GM19397 (cell line): ENCODE measurements at regions not wholly inside any gene's neighbourhood (a gene's known extent, or its start where the extent isn't known, plus 50 kb on each side); places are given as distances from the start of the nearest gene placed in this dataset.
"Not testable (repeated sequence)": the region's sequence is repeated elsewhere in the genome, so short reads cannot be mapped to it uniquely, and the experiment has no call there.

ENCODE experiments used
- ATAC-seq: cut with Tn5 transposase; IDR thresholded peaks from one replicate; pipeline ENCODE4 v1.9.1; 2021; ENCODE audit warnings: mild to moderate bottlenecking, moderate library complexity; ENCODE audit not compliant: unreplicated experiment

DNA sequence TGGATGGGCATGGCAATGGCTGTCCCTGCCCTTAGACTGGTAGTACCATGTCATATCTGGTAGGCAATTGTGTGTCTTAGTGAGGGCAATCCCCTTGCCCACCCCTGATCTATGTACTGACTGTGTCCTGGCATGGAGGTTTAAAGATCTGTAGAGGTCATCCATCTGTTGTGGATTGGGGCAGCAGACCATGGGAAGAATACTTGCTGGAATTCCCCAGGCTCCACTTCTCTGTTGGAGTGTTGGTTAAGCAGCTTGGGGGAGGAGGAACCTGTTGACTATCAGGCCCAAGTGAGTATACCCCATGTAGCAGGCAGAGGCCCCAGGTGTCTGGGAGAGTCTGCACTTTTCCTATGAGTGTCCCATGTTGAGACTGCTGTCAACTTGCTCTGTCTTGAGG, 246.7 kb upstream of the DIPK2B start:
- ATAC-seq, result no peak

DNA sequence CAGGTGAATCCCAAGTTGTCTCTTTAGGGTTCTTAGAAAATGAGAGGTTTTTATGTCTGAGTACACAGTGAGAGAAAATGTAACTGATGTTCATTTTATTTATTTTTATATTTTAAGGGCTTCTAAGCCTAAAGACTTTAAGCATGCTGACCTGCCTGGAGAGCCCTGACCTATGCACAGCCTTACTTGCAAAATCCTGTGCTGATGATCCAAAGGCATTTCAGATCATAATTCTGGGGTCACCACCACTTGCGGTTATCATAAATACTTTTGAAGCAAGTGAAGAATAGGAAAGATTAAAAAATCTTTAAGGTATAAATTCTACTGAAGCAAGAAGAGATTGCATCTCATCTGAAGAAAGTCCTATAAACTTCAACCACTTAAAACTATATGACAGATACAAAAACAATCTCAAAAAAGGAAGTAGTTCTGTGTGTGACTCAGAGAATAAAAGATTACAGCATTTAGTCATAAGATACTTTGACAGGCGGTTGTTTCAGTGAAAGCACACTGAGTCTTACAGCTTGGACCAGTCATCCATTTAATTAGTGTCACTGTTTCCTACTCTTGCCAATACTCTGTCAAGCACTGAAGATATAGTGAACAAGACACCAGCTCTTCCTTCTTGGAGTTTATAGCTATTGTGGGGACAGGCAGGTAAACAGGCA, 245.2 kb upstream of the DIPK2B start:
- no peak for ATAC-seq

DNA sequence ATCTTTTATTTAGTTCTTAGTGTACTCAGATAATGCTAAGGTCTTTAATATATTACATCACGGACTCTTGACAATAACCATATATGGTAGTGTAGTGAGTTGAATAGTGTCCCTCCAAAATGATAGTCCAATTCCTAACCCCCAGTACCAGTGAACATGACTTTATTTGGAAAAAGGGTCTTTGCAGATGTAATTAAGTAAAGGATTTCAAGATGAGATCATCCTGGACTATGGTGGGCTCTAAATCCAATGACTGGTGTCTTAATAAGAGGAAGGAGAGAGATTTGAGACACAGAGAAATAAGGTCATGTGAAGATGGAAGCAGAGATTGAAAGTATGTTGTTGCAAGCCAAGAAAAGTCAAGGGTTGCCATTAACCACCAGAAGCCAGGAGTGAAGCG, 236.5 kb upstream of the DIPK2B start:
- no peak for ATAC-seq

DNA sequence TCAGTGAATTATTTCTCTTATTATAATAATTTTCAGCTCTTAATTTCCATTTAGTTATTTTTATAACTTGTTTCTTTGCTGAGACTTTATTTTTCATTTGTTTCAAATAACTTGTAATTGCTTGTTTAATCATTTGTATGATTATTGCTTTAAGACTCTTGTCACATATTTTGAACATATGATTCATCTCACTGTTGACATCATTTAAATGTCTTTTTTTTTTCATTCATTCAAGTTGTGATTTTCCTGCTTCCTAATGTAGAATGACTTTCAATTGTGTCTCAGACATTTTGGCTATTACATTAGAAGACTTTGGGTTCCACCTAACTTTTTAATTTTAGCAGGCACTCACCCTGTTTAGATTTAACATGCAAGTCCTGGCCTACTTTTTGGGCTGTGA, 234.8 kb upstream of the DIPK2B start:
- no peak for ATAC-seq

DNA sequence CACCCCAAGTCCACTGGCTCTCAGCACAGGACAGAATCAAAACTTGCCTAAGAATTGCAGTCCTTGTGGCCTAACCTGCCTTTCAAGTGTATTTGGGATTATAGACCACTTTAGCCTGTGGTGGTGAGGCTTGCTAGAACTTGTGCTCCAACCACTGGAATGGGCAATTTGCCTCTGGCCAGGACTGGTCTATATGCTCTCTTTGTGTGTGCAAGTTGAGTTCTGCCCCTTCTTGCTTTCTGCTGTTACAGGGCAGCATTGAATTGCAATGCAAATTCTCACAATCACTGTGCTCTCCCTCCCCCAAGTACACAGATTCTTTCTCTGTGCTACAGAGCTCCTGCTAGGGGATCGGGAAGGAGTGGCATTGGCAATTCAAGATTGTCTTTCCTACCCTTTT, 233.6 kb upstream of the DIPK2B start:
- ATAC-seq, result no peak

DNA sequence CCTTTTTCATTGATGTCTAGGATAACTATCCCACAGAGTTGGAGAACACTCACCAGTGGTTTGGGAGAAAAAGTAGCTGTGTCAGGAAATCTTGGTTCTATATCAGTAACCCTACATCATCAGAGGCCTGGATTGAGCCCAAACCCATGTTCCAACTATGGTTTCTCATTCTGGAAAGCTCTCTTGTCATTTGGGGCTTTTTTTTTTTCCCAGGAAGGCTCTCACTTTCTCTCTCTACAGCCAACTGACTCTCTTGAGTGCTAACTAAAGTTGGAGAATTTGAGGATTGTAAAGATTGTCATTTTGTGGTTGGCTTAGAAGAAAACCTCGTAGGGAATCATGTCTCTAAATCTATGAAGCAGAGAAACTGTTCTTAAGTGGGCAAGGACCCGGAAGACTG, 228.2 kb upstream of the DIPK2B start:
- ATAC-seq, result no peak

DNA sequence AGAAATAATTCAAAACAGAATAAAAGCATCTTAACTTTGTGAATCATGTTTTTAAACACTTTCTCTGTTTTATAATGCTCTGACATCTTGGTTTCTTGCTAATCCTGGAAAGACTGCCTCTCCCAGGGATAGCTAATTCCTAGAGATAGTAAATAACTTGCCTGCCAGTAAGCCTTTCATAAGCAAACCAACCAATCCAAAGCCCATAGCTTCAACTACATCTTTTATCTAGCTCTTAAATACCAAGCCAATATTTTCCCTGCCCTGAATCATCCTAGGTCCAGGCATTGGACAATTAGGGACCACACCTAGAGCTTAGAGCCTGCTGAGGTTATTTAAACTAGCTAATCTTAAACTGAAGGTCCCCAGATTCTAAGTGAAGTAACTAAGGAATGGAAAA, 223.7 kb upstream of the DIPK2B start:
- no peak for ATAC-seq

DNA sequence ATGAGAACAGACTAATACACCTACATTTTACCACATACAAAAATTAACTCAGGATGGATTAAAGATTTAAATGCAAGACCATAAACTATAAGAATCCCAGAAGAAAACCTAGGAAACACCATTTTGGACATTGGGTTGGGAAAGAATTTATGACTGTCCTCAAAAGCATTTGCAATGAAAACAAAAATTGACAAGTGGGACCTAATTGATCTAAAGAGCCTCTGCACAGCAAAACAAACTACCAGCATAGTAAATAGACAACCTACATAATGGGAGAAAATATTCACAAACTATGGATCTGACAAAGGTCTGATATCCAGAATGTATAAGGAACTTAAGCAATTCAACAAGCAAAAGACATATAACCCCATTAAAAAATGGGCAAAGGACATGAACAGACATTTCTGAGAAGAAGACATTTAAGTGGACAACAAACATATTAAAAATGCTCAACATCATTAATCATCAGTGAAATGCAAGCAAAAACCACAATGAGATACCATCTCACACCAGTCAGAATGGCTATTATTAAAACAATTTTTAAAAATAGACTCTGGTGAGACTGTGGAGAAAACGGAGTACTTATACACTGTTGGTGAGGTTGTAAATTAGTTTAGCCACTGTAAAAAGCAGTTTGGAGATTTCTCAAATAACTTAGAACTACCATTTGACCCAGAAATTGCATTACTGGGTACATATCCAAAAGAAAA, 221.7 kb upstream of the DIPK2B start:
- no peak for ATAC-seq

DNA sequence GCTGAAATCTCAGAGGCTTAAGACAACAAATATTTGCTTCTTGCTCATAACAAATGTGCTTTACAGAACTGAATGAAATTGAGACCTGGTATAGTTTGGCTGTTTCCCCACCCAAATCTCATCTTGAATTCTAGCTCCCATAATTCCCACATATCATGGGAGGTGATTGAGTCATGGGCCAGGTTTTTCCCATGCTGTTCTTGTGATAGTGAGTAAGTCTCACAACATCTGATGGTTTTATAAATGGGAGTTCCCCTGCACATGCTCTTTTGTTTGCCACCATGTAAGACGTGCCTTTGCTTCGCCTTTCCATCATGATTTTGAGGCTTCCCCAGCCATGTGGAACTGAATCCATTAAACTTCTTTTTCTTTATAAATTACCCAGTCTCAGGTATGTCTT, 221.1 kb upstream of the DIPK2B start:
- no peak for ATAC-seq

DNA sequence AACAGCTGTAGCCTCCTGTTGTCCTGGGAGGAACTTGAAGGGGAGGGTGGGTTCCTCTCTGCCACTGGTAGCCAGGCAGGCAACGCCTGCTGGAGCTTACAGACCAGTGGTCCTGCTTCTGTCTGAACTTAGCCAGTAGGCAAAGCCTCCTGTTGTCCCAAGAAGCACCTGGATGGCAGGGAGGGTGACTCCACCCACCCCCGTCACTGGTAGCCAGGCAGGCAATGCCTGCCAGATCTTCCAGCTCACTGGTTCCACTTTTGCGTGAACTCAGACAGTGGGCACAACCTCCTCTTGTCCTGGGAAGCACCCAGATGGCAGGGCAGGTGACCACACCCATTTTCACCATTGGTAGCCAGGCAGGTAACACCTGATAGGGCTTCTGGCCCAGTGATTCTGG, 203.5 kb upstream of the DIPK2B start:
- ATAC-seq, result no peak

DNA sequence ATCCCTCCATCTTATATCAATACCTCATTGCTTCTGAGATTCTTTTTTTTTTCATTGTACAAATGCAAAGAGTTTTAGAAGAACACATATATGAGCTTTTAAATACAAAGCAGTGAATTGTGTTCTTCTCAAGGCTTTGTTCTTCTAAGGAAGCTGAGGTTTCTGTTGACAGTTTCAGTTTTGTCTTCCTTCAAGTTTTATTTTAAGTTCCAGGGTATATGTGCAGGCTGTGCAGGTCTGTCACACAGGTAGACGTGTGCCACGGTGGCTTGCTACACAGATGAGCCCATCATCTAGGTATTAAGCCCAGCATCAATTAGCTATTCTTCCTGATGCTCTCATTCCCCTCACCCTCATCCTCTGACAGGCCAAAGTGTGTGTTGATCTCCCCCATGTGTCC, 201.2 kb upstream of the DIPK2B start:
- ATAC-seq, result no peak

DNA sequence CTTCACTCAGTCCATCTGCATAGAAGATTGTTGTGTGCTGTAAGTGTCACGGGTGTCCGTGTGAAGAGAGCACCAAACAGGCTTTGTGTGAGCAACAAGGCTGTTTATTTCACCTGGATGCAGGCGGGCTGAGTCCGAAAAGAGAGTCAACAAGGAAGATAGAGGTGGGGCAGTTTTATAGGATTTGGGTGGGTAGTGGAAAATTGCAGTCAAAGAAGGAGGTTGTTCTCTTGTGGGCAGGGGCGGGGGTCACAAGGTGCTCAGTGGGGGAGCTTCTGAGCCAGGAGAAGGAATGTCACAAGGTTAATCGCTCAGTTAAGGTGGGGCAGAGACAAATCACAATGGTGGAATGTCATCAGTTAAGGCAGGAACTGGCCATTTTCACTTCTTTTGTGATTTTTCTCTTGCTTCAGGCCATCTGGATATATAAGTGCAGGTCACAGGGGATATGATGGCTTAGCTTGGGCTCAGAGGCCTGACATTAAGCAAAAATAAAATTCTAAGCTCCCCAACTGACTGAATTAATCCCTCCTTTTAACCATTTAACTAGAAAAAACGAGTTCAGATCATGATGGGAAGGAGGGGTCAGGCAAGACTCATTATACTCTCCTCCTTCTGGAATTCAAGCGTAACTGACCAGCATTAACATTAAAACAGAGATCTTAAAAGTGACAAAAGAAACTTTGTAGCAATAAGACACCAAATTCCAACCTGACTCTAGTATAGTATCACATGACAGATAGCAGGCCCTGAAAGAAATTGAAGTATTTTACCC, 200.5 kb upstream of the DIPK2B start:
- not testable (repeated sequence) for ATAC-seq

DNA sequence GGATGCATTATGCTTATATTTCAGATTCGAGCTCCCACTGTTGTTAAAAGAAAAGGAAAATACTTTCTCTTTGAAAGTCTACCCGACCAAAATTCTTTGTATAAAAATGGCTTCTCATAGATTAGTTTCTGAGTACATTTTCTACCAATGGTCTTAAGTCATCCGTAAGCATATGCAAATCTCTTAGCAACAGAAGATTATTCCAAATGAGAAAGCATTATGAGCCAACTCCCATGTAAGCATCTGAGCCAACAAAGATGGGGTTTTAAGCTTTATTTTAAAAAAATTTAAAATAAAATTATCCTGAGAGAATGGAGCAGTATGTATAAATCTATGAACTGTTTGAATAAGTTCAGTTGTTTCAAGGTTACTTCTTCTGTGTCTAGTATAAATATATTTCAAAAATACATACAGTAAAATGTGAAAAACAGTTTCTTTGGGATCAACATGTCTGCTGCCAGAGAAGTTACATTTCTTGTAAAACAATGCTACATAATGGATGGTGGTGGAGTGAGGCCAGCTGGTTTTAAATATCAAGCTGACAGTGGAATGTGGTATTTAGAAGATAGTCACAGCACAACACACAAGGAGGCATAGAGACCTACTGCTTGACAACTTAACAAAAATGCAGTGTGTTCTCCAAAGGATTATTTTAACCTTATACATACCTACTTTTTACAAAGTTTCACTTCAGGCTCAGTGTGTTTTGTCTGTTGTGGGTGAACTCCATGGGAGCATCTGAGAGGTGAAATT, 199.5 kb upstream of the DIPK2B start:
- no peak for ATAC-seq

DNA sequence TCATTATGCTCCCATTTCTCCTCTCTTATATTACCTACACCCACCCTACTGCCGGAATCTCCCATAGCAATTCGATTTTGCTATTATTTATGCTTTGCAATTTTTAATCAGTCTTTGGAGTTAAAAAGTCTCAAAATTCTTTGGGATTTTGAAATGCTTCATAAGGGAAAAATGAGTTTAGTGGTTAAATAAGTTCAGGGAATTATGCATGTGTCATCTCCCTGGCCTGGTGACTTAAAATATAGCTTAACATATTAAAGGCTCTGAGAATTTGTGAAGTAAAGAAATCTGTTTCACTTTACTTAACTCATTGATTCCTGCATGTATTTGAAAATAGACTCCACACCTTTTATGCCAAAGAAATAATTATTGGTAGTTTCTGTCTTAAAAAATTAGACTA, 185.1 kb upstream of the DIPK2B start:
- no peak for ATAC-seq

DNA sequence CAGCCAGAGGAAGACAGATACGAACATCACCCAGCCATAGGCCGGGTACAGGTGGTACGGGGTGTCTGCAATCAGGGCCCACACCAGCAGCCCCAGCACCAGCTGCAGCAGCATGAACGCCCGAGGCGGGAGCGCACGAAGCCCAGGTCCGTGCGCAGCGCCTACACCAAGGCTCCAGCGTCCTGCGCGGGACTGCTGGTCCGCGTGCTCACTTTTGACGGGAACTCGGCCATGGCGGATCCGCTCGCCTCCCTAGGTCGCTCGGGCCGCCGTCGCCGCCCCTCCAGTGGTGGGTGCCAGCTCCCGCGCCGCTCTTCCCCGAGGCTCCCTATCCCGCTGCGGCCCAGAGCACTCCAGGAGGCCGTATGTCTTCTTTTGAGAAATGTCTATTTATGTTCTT, 181.2 kb upstream of the DIPK2B start:
- ATAC-seq, result no peak

DNA sequence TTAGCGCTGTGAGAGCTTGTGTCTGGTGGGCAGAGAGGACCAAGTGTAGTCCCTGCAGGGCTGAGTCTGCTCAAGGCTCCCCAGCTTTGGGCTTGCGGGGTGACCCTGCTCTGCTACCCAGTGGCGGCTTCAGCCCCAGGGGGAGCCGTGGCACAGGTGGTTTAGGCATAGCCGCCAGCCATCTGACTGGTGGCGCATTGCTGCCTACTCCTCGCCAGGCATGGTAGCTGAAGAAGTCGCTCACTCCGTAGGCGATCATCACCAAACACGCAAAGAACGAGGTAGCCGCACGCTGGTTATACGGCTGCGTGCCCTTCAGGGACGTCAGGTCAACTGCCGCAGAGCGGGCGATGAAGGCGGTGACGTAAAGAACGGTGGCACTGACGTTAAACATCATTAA, 180.7 kb upstream of the DIPK2B start:
- no peak for ATAC-seq

DNA sequence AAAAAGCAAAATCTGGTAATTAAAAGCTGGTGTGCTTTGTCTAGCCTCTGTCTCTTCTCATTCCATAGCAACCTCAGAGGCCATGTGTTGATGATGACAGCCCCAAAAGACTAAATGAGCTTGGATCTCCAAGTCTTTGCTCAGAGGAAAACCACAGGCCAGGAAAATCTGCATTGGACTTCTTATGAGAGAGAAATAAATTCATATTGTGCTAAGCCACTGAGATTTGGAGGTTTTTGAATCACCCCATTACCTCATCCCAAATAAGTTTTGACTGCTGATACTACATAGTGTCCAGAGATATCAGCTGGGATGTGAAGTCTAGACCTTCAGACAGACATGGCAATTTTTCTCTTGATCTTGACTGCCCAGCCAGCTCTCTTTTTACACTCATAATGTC, 178.6 kb upstream of the DIPK2B start:
- no peak for ATAC-seq

DNA sequence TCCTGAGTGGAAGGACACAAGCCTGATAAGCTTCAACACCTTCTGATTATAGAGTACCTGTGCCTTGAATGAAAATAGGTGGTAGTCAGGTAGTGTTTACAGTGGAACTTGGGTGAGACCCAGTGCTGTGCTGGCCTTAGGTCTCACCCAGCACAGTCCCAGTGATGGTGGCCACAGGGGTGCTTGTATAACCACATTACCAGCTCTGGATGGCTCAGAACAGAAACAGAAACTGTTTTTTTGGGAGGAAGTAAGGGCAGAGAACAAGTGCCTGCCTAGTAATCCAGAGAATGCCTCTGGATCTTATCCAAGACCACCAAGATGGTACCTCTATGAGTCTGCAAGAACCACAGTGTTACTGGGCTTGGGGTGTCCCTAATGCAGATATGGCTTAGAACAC, 171.5 kb upstream of the DIPK2B start:
- no peak for ATAC-seq

DNA sequence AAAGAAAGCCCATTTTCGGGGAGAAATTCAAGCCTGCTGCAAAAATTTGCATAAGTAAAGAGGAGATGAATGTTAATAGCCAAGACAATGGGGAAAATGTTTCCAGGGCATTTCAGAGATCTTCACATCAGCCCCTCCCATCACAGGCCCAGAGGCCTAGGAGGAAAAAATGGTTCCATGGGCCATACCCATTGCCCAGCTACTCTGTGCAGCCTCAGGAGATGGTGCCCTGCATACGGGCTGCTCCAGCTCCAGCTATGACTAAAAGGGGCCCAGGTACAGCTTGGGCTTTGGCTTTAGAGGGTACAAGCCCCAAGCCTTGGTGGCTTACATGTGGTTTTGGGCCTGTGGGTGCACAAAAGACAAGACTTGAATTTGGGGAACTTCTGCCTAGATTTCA, 168.0 kb upstream of the DIPK2B start:
- no peak for ATAC-seq

DNA sequence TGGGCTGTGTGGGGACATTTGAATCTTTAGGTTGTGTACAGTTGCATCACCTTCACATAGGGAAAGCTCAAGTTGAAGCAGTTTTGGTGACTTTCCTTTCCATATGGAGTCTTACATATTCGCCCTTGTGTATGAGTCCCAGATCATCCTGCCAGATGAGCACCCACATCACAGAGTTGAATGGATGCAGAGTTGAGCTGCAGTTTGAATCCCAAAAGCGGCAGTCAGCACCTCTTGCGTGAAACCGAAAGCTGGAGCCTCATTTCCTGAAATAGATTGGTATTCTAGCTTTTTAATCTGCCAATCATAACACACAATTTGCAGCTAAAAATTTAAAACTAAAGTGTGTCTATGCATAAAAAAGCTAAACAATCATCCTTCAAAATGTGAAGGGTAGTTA, 162.9 kb upstream of the DIPK2B start:
- no peak for ATAC-seq

DNA sequence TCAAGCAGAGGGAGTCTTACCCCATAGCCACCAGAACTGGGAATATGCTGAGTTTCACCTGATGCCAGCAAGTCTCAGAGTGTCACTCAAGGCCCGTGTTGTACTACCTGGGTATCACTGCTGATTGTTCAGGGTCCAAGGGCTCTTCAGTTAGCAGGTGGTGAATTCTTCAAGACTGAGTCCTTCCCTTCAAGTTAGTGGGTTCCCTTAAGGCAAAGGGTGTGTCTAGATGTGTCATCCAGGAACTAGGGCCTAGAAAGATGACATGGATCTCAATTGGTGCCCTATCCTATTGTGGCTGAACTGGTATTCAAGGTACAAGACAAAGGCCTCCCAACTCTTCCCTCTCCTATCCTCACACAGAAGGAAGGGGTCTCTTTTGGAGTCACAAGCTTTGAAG, 159.9 kb upstream of the DIPK2B start:
- no peak for ATAC-seq
